ENCODE measurements at regions not wholly inside any gene's neighbourhood (a gene's known extent, or its start where the extent isn't known, plus 50 kb on each side); places are given as distances from the start of the nearest gene placed in this dataset.

GRCh38 chr9:118569148-118569547 lies 800.1 kb downstream of the BRINP1 start:
- Histone ChIP-seq H2BK15ac (ENCODE audit: low read depth, low read length) (no peak overlapping the region), H2AK5ac (ENCODE audit: insufficient read length, low read length) (no peak overlapping the region), H3K18ac (ENCODE audit: insufficient read length, low read depth, low read length) (no peak overlapping the region), H3K56ac (ENCODE audit: insufficient read length, low read depth, low read length) (no peak overlapping the region), H3K4ac (ENCODE audit: low read depth, low read length) (no peak overlapping the region), H4K5ac (ENCODE audit: insufficient read length, low read depth, low read length) (no peak overlapping the region), H3K4me2 (ENCODE audit: insufficient read depth, insufficient read length, low read length) (no peak overlapping the region), H3T11ph (ENCODE audit: low read length) (no peak overlapping the region), H2BK20ac (ENCODE audit: low read depth, low read length, poor library complexity, severe bottlenecking) (no peak overlapping the region), H3K23me2 (ENCODE audit: insufficient read length, low read depth, low read length, poor library complexity, severe bottlenecking) (no peaks in the 10 kb centered on the region), H3K79me2 (ENCODE audit: insufficient read depth, low read length) (no peaks in the 10 kb centered on the region), H4K8ac (replicated peaks; ENCODE audit: insufficient read length, low read depth, low read length) (no peak overlapping the region), H3K27me3 (ENCODE audit: insufficient read depth, low read length) (no peaks in the 10 kb centered on the region), H3K4me1 (ENCODE audit: insufficient read depth, low read length) (no peaks in the 10 kb centered on the region), H3K79me1 (ENCODE audit: insufficient read depth, low read depth, low read length, poor library complexity, severe bottlenecking) (no peaks in the 10 kb centered on the region), H3K27ac (ENCODE audit: insufficient read length, low read depth, low read length) (no peak overlapping the region), H2BK5ac (ENCODE audit: insufficient read length, low read length) (no peak overlapping the region), H2BK12ac (ENCODE audit: insufficient read length, low read depth, low read length) (no peak overlapping the region), H4K91ac (ENCODE audit: insufficient read length, low read depth, low read length) (no peak overlapping the region), H4K20me1 (ENCODE audit: control insufficient read depth, insufficient read depth, insufficient read length) (no peaks in the 10 kb centered on the region), H3K23ac (ENCODE audit: insufficient read length, low read depth, low read length) (no peak overlapping the region), H2BK120ac (ENCODE audit: low read depth, low read length, poor library complexity, severe bottlenecking) (no peak overlapping the region), H3K9ac (ENCODE audit: extremely low read depth, insufficient read length, low read length) (no peak overlapping the region), H3K9me3 (ENCODE audit: control insufficient read depth, low read depth, low read length) (no peaks in the 10 kb centered on the region), H3K14ac (ENCODE audit: insufficient read depth, low read length) (no peak overlapping the region), H2AFZ (ENCODE audit: low read length) (no peak overlapping the region)
- no peak for TF ChIP-seq CTCF (conservative IDR thresholded peaks at IDR 0.05)
- no peak overlapping the region for H3K27ac Mint-ChIP-seq
- H3K27me3 Mint-ChIP-seq (ENCODE audit: low read depth): no peaks in the 10 kb centered on the region
- no peaks in the 10 kb centered on the region for H3K36me3 Mint-ChIP-seq (ENCODE audit: insufficient read depth in 1 of 3, low read depth in 3 of 3)
- peaks cover 0 to 3% of the 10 kb centered on the region in 2 experiments; a peak in 2 of 4 replicates for H3K4me1 Mint-ChIP-seq
- no peak for DNase-seq
- H3K9me3 Mint-ChIP-seq: no peaks in the 10 kb centered on the region
- no CpG with 5 or more reads among the region's 3 CpGs for whole genome bisulfite sequencing (ENCODE audit: extremely low coverage, insufficient read length, low lambda C conversion rate)
- no peak overlapping the region for H3K4me3 Mint-ChIP-seq

Data from H9 (cell line).